H1 (cell line): ENCODE measurements at regions not wholly inside any gene's neighbourhood (a gene's known extent, or its start where the extent isn't known, plus 50 kb on each side); places are given as distances from the start of the nearest gene placed in this dataset.

Source experiments
- CTCF ChIA-PET: fragments of 300-600 bp; sonication (Branson Sonifier 250); formaldehyde crosslinking; loops from one replicate; lab custom pipeline; 2021; ENCODE audit not compliant: partially characterized antibody; lab: Charles Lee
- POLR2A ChIA-PET: fragments of 300-600 bp; sonication (Branson Sonifier 250); formaldehyde crosslinking; loops from one replicate; lab custom pipeline; 2021; ENCODE audit warnings: inconsistent platforms; ENCODE audit not compliant: partially characterized antibody; lab: Charles Lee
- DNase-seq, 2 experiments: peaks; one replicate each; pipeline versions ENCODE4 v3.0.0 to v3.0.0-alpha.2; 2010 to 2022; ENCODE audit warnings: low spot score in 2 of 2, low read depth in 1 of 2, mixed read lengths in 1 of 2
- FAIRE-seq: peaks from 2 replicates; lab custom pipeline; 2011; peaks lifted over from hg19 to GRCh38; lab: Jason Lieb, UNC
- H2AFZ ChIP-seq: 2 replicates; pipeline ENCODE4 v1.8.1; 2012; ENCODE audit warnings: low read length, inconsistent platforms
- H2AK5ac ChIP-seq: 2 replicates; pipeline ENCODE4 v1.6.1; 2013; ENCODE audit warnings: low read depth, low read length
- H2BK120ac ChIP-seq: replicated peaks from 2 replicates; pipeline ENCODE3; 2013; ENCODE audit warnings: low read depth, low read length, inconsistent platforms
- H2BK12ac ChIP-seq: 2 replicates; pipeline ENCODE4 v1.6.1; 2013; ENCODE audit warnings: low read depth, low read length
- H2BK15ac ChIP-seq: 2 replicates; pipeline ENCODE4 v1.6.1; 2013; ENCODE audit warnings: low read length
- H2BK20ac ChIP-seq: 2 replicates; pipeline ENCODE4 v1.6.1; 2013; ENCODE audit warnings: low read length
- H2BK5ac ChIP-seq: 2 replicates; pipeline ENCODE4 v1.6.1; 2013; ENCODE audit warnings: low read depth, low read length
- H3K14ac ChIP-seq: 2 replicates; pipeline ENCODE4 v1.6.1; 2013; ENCODE audit warnings: inconsistent platforms; ENCODE audit not compliant: insufficient read length
- H3K18ac ChIP-seq: 2 replicates; pipeline ENCODE4 v1.6.1; 2013; ENCODE audit warnings: low read length; ENCODE audit errors: extremely low read depth
- H3K23ac ChIP-seq: 2 replicates; pipeline ENCODE4 v1.6.1; 2013; ENCODE audit warnings: inconsistent platforms; ENCODE audit not compliant: insufficient read length
- H3K23me2 ChIP-seq: 2 replicates; pipeline ENCODE4 v1.6.1; 2013; ENCODE audit warnings: low read depth, low read length
- H3K27ac ChIP-seq: 2 replicates; pipeline ENCODE4 v1.6.1; 2011; ENCODE audit warnings: low read depth, low read length, inconsistent platforms
- H3K27me3 ChIP-seq, 4 experiments: replicated peaks in 1 of 4; 1 replicate in 1 of 4; 2 replicates in 3 of 4; pipeline versions ENCODE4 v1.6.1 to v1.8.1; 2011 to 2013; ENCODE audit warnings: low read length in 3 of 4, mild to moderate bottlenecking in 3 of 4, inconsistent platforms in 2 of 4, mixed read lengths in 2 of 4, moderate library complexity in 1 of 4; ENCODE audit not compliant: control insufficient read depth in 3 of 4, insufficient read depth in 3 of 4; ENCODE audit errors: extremely low read depth in 1 of 4
- H3K36me3 ChIP-seq, 4 experiments: 2 replicates each; pipeline versions ENCODE4 v1.6.1 to v1.8.1; 2011 to 2013; ENCODE audit warnings: mild to moderate bottlenecking in 4 of 4, low read length in 3 of 4, moderate library complexity in 2 of 4, control low read depth in 1 of 4, inconsistent platforms in 1 of 4; ENCODE audit not compliant: insufficient read depth in 4 of 4, control insufficient read depth in 2 of 4
- H3K4ac ChIP-seq: replicated peaks from 2 replicates; pipeline ENCODE3; 2013; ENCODE audit warnings: low read length, low read depth, mixed read lengths, inconsistent platforms; ENCODE audit not compliant: insufficient read length
- H3K4me1 ChIP-seq, 4 experiments: replicated peaks in 1 of 4; 1 replicate in 1 of 4; 2 replicates in 3 of 4; pipeline versions ENCODE4 v1.6.1 to v1.8.1; 2011 to 2013; ENCODE audit warnings: low read length in 3 of 4, inconsistent platforms in 2 of 4, mixed read lengths in 1 of 4; ENCODE audit not compliant: insufficient read depth in 4 of 4, control insufficient read depth in 3 of 4
- H3K4me2 ChIP-seq, 2 experiments: 2 replicates each; pipeline versions ENCODE4 v1.6.1 to v1.8.1; 2011 to 2013; ENCODE audit warnings: low read depth in 2 of 2, low read length in 2 of 2, control low read depth in 1 of 2, inconsistent platforms in 1 of 2, mild to moderate bottlenecking in 1 of 2; ENCODE audit not compliant: insufficient read depth in 1 of 2
- H3K4me3 ChIP-seq, 4 experiments: fragments of 200-600, 300-600 bp in 1 of 4; sonication (generic), shearing (Covaris generic), sonication (Bioruptor Twin) in 1 of 4; 2 replicates each; pipeline versions ENCODE4 v1.5.1 to v1.8.1; 2011 to 2016; ENCODE audit warnings: low read length in 4 of 4, low read depth in 3 of 4, control low read depth in 2 of 4, inconsistent platforms in 2 of 4, mild to moderate bottlenecking in 2 of 4, mixed read lengths in 1 of 4, moderate library complexity in 1 of 4; ENCODE audit not compliant: insufficient read depth in 2 of 4; ENCODE audit errors: extremely low read depth in 1 of 4
- H3K56ac ChIP-seq: replicated peaks from 2 replicates; pipeline ENCODE3; 2013; ENCODE audit warnings: low read depth, mild to moderate bottlenecking, mixed read lengths, low read length, inconsistent platforms; ENCODE audit not compliant: insufficient read length
- H3K79me1 ChIP-seq: 2 replicates; pipeline ENCODE4 v1.6.1; 2013; ENCODE audit warnings: low read depth, low read length, control low read depth
- H3K79me2 ChIP-seq, 2 experiments: 2 replicates each; pipeline versions ENCODE4 v1.6.1 to v1.8.1; 2012 to 2013; ENCODE audit warnings: low read length in 2 of 2, mild to moderate bottlenecking in 2 of 2, inconsistent platforms in 1 of 2; ENCODE audit not compliant: insufficient read depth in 2 of 2, control insufficient read depth in 1 of 2
- H3K9ac ChIP-seq, 4 experiments: replicated peaks in 1 of 4; 1 replicate in 1 of 4; 2 replicates in 3 of 4; pipeline versions ENCODE4 v1.6.1 to v1.8.1; 2011 to 2013; ENCODE audit warnings: low read depth in 3 of 4, low read length in 3 of 4, control low read depth in 2 of 4, mild to moderate bottlenecking in 2 of 4, moderate library complexity in 2 of 4, inconsistent platforms in 1 of 4; ENCODE audit errors: extremely low read depth in 1 of 4
- H3K9me3 ChIP-seq, 2 experiments: 2 replicates each; pipeline versions ENCODE4 v1.6.1 to v1.8.1; 2012 to 2013; ENCODE audit warnings: mild to moderate bottlenecking in 2 of 2, moderate library complexity in 2 of 2, control low read depth in 1 of 2, inconsistent platforms in 1 of 2, low read depth in 1 of 2, low read length in 1 of 2, mixed read lengths in 1 of 2; ENCODE audit not compliant: insufficient read depth in 2 of 2
- H4K20me1 ChIP-seq, 2 experiments: replicated peaks in 1 of 2; 2 replicates each; pipeline versions ENCODE3 to v1.8.1; 2011 to 2013; ENCODE audit warnings: inconsistent platforms in 2 of 2, low read length in 2 of 2, mild to moderate bottlenecking in 1 of 2; ENCODE audit not compliant: insufficient read depth in 2 of 2, control insufficient read depth in 1 of 2
- H4K5ac ChIP-seq: 2 replicates; pipeline ENCODE4 v1.6.1; 2013; ENCODE audit warnings: low read length, low read depth, mixed read lengths, inconsistent platforms; ENCODE audit not compliant: insufficient read length
- H4K8ac ChIP-seq: 2 replicates; pipeline ENCODE4 v1.8.0; 2013; ENCODE audit warnings: mild to moderate bottlenecking, moderate library complexity, low read length, inconsistent platforms; ENCODE audit not compliant: insufficient read depth; ENCODE audit errors: extremely low read depth
- H4K91ac ChIP-seq: replicated peaks from 2 replicates; pipeline ENCODE3; 2013; ENCODE audit warnings: low read length, mixed read lengths, inconsistent platforms; ENCODE audit not compliant: insufficient read length
- CHD2 ChIP-seq: IDR thresholded peaks from 2 replicates; pipeline ENCODE4 v1.6.1; 2012; ENCODE audit warnings: low read length, improper control_type of control experiment
- FOSL1 ChIP-seq: IDR thresholded peaks from 2 replicates; pipeline ENCODE4 v1.6.1; 2011; ENCODE audit warnings: mild to moderate bottlenecking, low read depth, low read length, moderate library complexity; ENCODE audit not compliant: insufficient read depth
- JUND ChIP-seq: IDR thresholded peaks from 2 replicates; pipeline ENCODE4 v1.6.1; 2011; ENCODE audit warnings: mild to moderate bottlenecking, improper control_type of control experiment, low read length
- KDM1A ChIP-seq: fragments of 200-600, 300-600 bp; sonication (generic); IDR thresholded peaks from 2 replicates; pipeline ENCODE4 v1.7.1; 2016; ENCODE audit warnings: mild to moderate bottlenecking, low read length, borderline replicate concordance
- NRF1 ChIP-seq: IDR thresholded peaks from 2 replicates; pipeline ENCODE4 v1.6.1; 2011; ENCODE audit warnings: mild to moderate bottlenecking, low read depth, low read length, improper control_type of control experiment
- RBBP5 ChIP-seq: IDR thresholded peaks from 2 replicates; pipeline ENCODE4 v1.7.1; 2012; ENCODE audit warnings: low read depth, mild to moderate bottlenecking, inconsistent platforms, low read length, moderate library complexity, borderline replicate concordance
- RXRA ChIP-seq: IDR thresholded peaks from 2 replicates; pipeline ENCODE4 v1.6.1; 2011; ENCODE audit warnings: low read depth, mild to moderate bottlenecking, low read length, moderate library complexity; ENCODE audit not compliant: insufficient read depth
- SP1 ChIP-seq: IDR thresholded peaks from 2 replicates; pipeline ENCODE4 v1.6.1; 2011; ENCODE audit warnings: low read depth, low read length
- WGBS, 2 experiments: shearing (Covaris generic) in 1 of 2; methylation state at CpG; one replicate each; pipeline versions ENCODE4 v1.1.6 to v1.1.7; 2013 to 2015; ENCODE audit warnings: low lambda C conversion rate in 2 of 2, mixed read lengths in 2 of 2, inconsistent platforms in 1 of 2, low coverage in 1 of 2, missing lambda C conversion rate in 1 of 2; ENCODE audit not compliant: insufficient replicate concordance in 2 of 2, insufficient coverage in 1 of 2, insufficient read length in 1 of 2; ENCODE audit errors: extremely low coverage in 1 of 2, missing lambda C conversion rate in 1 of 2; 5-methylcytosine and 5-hydroxymethylcytosine counted together

GRCh38 chr5:165333623-165334022 lies 1828.2 kb downstream of the MAT2B start:
- H3K27me3 ChIP-seq, result peaks cover 0 to 1% (median 0%) of the 10 kb centered on the region in 4 experiments; a peak in 1 of 7 replicates
- H4K5ac ChIP-seq, result no peak overlapping the region
- no peak overlapping the region for H2AFZ ChIP-seq
- no peak for TF ChIP-seq KDM1A
- TF ChIP-seq CHD2, result no peak
- TF ChIP-seq NRF1, result no peak
- no peak for TF ChIP-seq SP1
- no peak for TF ChIP-seq FOSL1
- TF ChIP-seq RBBP5, result no peak
- TF ChIP-seq JUND, result no peak
- no peak for TF ChIP-seq RXRA
- H2AK5ac ChIP-seq, result no peak overlapping the region
- H3K36me3 ChIP-seq, result no peaks in the 10 kb centered on the region
- H2BK5ac ChIP-seq, result no peak overlapping the region
- H3K56ac ChIP-seq, result no peak overlapping the region
- H3K27ac ChIP-seq, result no peak overlapping the region
- no peaks in the 10 kb centered on the region for H4K20me1 ChIP-seq
- H3K18ac ChIP-seq, result no peak overlapping the region
- H3K4ac ChIP-seq, result no peak overlapping the region
- H3K4me2 ChIP-seq, result no peak overlapping the region
- no peak overlapping the region for H2BK20ac ChIP-seq
- DNase-seq (no peak), FAIRE-seq (no peak)
- ChIA-PET CTCF (interaction anchor here (0.6 kb wide), 1 partner anchor 40 kb away, joined by 3 read pairs; no protein-coding TSS in a partner anchor), POLR2A (no interaction called here)
- H3K14ac ChIP-seq, result no peak overlapping the region
- no peak overlapping the region for H3K4me3 ChIP-seq
- H3K9ac ChIP-seq, result no peak overlapping the region
- no peak overlapping the region for H2BK12ac ChIP-seq
- H3K9me3 ChIP-seq, result no peaks in the 10 kb centered on the region
- no peak overlapping the region for H2BK15ac ChIP-seq
- H3K4me1 ChIP-seq, result peaks cover 0 to 3% (median 0%) of the 10 kb centered on the region in 4 experiments; a peak in 1 of 7 replicates
- no peaks in the 10 kb centered on the region for H3K79me1 ChIP-seq
- H3K79me2 ChIP-seq, result no peaks in the 10 kb centered on the region
- H3K23ac ChIP-seq, result no peak overlapping the region
- no peak overlapping the region for H4K8ac ChIP-seq
- no peaks in the 10 kb centered on the region; the same call in 1 of the 2 replicates for H3K23me2 ChIP-seq
- H4K91ac ChIP-seq, result no peak overlapping the region
- H2BK120ac ChIP-seq, result no peak overlapping the region
- 88% methylated on average over 3 of the region's 3 CpGs; no CpG with 5 or more reads in 1 of the 2 experiments for WGBS, 2 experiments
